Psoas muscle (tissue), 7 donors: ENCODE measurements at regions not wholly inside any gene's neighbourhood (a gene's known extent, or its start where the extent isn't known, plus 50 kb on each side); places are given as distances from the start of the nearest gene placed in this dataset.

Experiments used
- ATAC-seq, 4 donors: fragments of 200-7000 bp; cut with Tn5 transposase; one replicate each; pipeline ENCODE4 v1.9.1; 2020; ENCODE audit warnings: moderate library complexity in 3 of 4, mild to moderate bottlenecking in 2 of 4
- DNase-seq, 2 donors: peaks; one replicate each; pipeline ENCODE4 v3.0.0-alpha.2; 2020
- H3K27ac ChIP-seq: fragments of 200-600 bp; one replicate; pipeline ENCODE4 v1.8.0; 2022
- H3K27me3 ChIP-seq, 3 donors: fragments of 200-600 bp in 1 of 3; one replicate each; pipeline versions ENCODE4 v1.6.1 to v1.8.0; 2013 to 2022; ENCODE audit warnings: low read length in 2 of 3, mild to moderate bottlenecking in 2 of 3, moderate library complexity in 1 of 3; ENCODE audit not compliant: insufficient read depth in 3 of 3
- H3K36me3 ChIP-seq, 2 donors: fragments of 200-600 bp in 1 of 2; one replicate each; pipeline versions ENCODE4 v1.6.1 to v1.8.0; 2013 to 2022; ENCODE audit warnings: low read depth in 1 of 2, mild to moderate bottlenecking in 1 of 2, moderate library complexity in 1 of 2; ENCODE audit not compliant: insufficient read depth in 1 of 2
- H3K4me1 ChIP-seq: fragments of 200-600 bp; one replicate; pipeline ENCODE4 v1.8.0; 2022
- H3K4me3 ChIP-seq: fragments of 200-600 bp; one replicate; pipeline ENCODE4 v1.8.0; 2022; ENCODE audit warnings: mild to moderate bottlenecking
- H3K9me3 ChIP-seq: fragments of 200-600 bp; one replicate; pipeline ENCODE4 v1.8.0; 2022
- CTCF ChIP-seq: fragments of 200-600 bp; IDR thresholded peaks from one replicate; pipeline ENCODE4 v1.8.0; 2022; ENCODE audit warnings: antibody characterized with exemption
- WGBS, 3 donors: extraction: QIAGEN DNeasy Blood & Tissue Kit; methylation state at CpG; one replicate each; pipeline versions ENCODE4 v1.1.6 to v1.1.7; 2013; 5-methylcytosine and 5-hydroxymethylcytosine counted together
- intact Hi-C, 2 donors: fragments of 100-400 bp; cut with DNase I; formaldehyde crosslinking; loops; one replicate each; pipeline versions ENCODE4 v1.11.0 to v1.14.2; 2022
- donor health status: healthy with polysubstance abuse.
- donor health status: DM: no; HTN: no; CAD: no; lungs with moderate emphysema.
- donor health status: Bipolar disorder and iron deficiency.
- donor health status: healthy.
- donor health status: DM: yes; HTN: yes; CAD: no.
- donor health status: DM: no; HTN: no; CAD: no.
- donor health status: DM: yes; HTN: yes; CAD: no.

DNA sequence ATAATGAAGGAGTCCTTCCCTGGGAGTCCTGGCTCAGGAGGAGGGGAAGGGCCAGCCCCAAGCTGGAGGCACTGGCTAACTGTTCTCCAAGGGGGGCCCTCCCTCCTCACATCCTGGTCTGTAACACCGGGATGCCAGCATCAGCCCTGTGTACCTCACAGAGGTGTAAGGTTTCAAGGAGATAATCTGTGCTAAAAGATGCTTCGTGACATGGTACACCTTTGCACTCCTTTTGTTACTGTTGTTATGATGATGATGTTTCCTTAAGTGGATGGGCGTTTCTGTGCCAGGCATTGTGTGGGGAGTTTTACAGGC is 236.7 kb upstream of the TNRC6C start:
- DNase-seq (no peak), ATAC-seq (no peak)
- intact Hi-C loops, result loop anchor here in 1 of 2 donors (10.0 kb wide), 1 partner anchor 177 kb away; no protein-coding TSS in a partner anchor
- Histone ChIP-seq H3K36me3 (no peaks in the 10 kb centered on the region), H3K27me3 (peaks cover 0 to 11% (median 0%) of the 10 kb centered on the region in 3 donors), H3K9me3 (no peaks in the 10 kb centered on the region), H3K4me3 (no peak overlapping the region), H3K4me1 (no peaks in the 10 kb centered on the region), H3K27ac (no peak overlapping the region)
- no peak for TF ChIP-seq CTCF
- WGBS, 3 donors, result 67 to 70% (median 70%) methylated on average over 3 of the region's 3 CpGs

- peaks cover 0 to 11% (median 0%) of the 10 kb centered on the region in 3 donors for H3K27me3 ChIP-seq
- ATAC-seq (no peak), DNase-seq (no peak)
- intact Hi-C loops, result loop anchor here in 1 of 2 donors (10.0 kb wide), 1 partner anchor 178 kb away; no protein-coding TSS in a partner anchor
- H3K36me3 ChIP-seq, result no peaks in the 10 kb centered on the region
- H3K9me3 ChIP-seq, result no peaks in the 10 kb centered on the region
- no peak for TF ChIP-seq CTCF
- H3K4me1 ChIP-seq, result no peaks in the 10 kb centered on the region
- no peak overlapping the region for H3K4me3 ChIP-seq
- H3K27ac ChIP-seq, result no peak overlapping the region
- 94 to 96% (median 96%) methylated on average over 8 of the region's 8 CpGs for WGBS, 3 donors
These were observed 236.1 kb upstream of the TNRC6C start for GRCh38 chr17:77722366-77722765.

DNA sequence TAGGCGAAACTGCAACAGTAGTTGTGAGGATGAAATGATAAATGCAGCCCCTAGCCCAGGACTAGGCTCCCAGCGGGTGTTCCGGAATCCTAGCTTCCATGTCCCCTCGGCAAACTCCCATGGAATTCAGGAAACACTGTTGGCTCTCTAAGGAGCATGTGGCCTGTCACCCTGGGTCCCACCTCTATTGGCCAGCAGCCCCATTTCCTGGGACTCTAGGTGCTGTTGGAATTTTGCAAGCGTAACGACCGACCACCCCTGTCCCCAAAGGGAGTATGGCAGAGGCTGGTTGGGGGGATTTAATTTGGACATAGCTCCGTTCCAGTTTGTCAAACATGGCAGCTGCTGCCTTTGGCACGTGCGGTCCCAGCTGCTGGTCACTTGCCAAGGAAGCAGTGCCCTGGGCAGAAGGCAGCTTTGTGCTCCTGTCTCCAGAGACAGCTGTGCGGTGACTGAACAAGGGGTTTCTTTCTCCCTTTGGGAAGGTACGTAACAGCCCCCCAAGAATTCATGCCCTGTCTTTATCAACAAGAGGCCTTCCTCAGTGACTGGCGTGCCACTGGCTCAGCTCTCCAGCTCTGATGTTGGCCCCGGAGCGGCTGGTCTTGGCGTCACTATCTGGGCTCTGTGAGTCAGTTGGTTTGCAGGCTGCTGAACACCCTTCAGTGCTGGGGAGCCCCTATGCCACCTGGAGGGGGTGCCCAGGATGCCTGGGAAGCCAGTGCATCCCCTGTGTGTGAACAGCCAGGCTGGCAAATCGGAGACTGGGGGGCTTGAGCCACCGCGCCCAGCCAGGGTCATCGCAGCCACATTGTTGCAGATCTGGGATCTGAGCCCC is 235.2 kb upstream of the TNRC6C start:
- no peak for TF ChIP-seq CTCF
- no peak overlapping the region for H3K27ac ChIP-seq
- intact Hi-C loops, result loop anchor here in 1 of 2 donors (10.0 kb wide), 1 partner anchor 178 kb away; no protein-coding TSS in a partner anchor
- no peaks in the 10 kb centered on the region for H3K36me3 ChIP-seq
- H3K9me3 ChIP-seq, result no peaks in the 10 kb centered on the region
- peaks cover 0 to 11% (median 0%) of the 10 kb centered on the region in 3 donors for H3K27me3 ChIP-seq
- 41 to 53% (median 49%) methylated on average over 20 of the region's 20 CpGs for WGBS, 3 donors
- DNase-seq (no peak), ATAC-seq (no peak)
- H3K4me3 ChIP-seq, result no peak overlapping the region
- no peaks in the 10 kb centered on the region for H3K4me1 ChIP-seq

GRCh38 chr17:77723909-77724875 is 234.3 kb upstream of the TNRC6C start:
- WGBS, 3 donors, result 55 to 70% (median 64%) methylated on average over 22 of the region's 22 CpGs
- Histone ChIP-seq H3K4me1 (no peaks in the 10 kb centered on the region), H3K27me3 (peaks cover 0 to 11% (median 0%) of the 10 kb centered on the region in 3 donors), H3K36me3 (no peaks in the 10 kb centered on the region), H3K9me3 (no peaks in the 10 kb centered on the region), H3K4me3 (no peak overlapping the region), H3K27ac (no peak overlapping the region)
- DNase-seq (no peak), ATAC-seq (no peak)
- TF ChIP-seq CTCF, result no peak
- intact Hi-C loops, result loop anchor here in 1 of 2 donors (10.0 kb wide), 1 partner anchor 179 kb away; no protein-coding TSS in a partner anchor
